CD4-positive, alpha-beta T cell treated with Interleukin-21 for 1 hour (primary cell): ENCODE measurements at regions not wholly inside any gene's neighbourhood (a gene's known extent, or its start where the extent isn't known, plus 50 kb on each side); places are given as distances from the start of the nearest gene placed in this dataset.
"Not testable (repeated sequence)": the region's sequence is repeated elsewhere in the genome, so short reads cannot be mapped to it uniquely, and the experiment has no call there.

Experiments used
- DNase-seq: peaks from one replicate; pipeline ENCODE4 v3.0.0-alpha.2; 2020

- not testable (repeated sequence) for DNase-seq
These were observed 117.0 kb downstream of the TTC6 start for GRCh38 chr14:37712476-37712860.

GRCh38 chr14:37712976-37713431, 117.6 kb downstream of the TTC6 start:
- DNase-seq, result no peak

GRCh38 chr14:37720131-37720530, 124.7 kb downstream of the TTC6 start:
- no peak for DNase-seq

GRCh38 chr14:37721976-37722659, 126.7 kb downstream of the TTC6 start:
- no peak for DNase-seq

GRCh38 chr14:37723515-37723914, 128.1 kb downstream of the TTC6 start:
- no peak for DNase-seq

- DNase-seq, result no peak
These were observed 131.3 kb downstream of the TTC6 start for GRCh38 chr14:37726708-37727107.

GRCh38 chr14:37729218-37729617, 133.8 kb downstream of the TTC6 start:
- DNase-seq, result no peak

GRCh38 chr14:37731094-37731493, 135.7 kb downstream of the TTC6 start:
- DNase-seq, result no peak

GRCh38 chr14:37745657-37746056, 150.2 kb downstream of the TTC6 start:
- DNase-seq, result no peak

- no peak for DNase-seq
These were observed 150.9 kb downstream of the TTC6 start for GRCh38 chr14:37746140-37746832.

- no peak for DNase-seq
These were observed 158.0 kb downstream of the TTC6 start for GRCh38 chr14:37753459-37753858.

- DNase-seq, result not testable (repeated sequence)
These were observed 164.8 kb downstream of the TTC6 start for GRCh38 chr14:37760275-37760674.

- no peak for DNase-seq
These were observed 167.8 kb downstream of the TTC6 start for GRCh38 chr14:37763266-37763665.

GRCh38 chr14:37772283-37772682, 176.9 kb downstream of the TTC6 start:
- DNase-seq, result not testable (repeated sequence)

- no peak for DNase-seq
These were observed 181.5 kb downstream of the TTC6 start for GRCh38 chr14:37776791-37777499.

- no peak for DNase-seq
These were observed 182.9 kb downstream of the TTC6 start for GRCh38 chr14:37778135-37778943.

GRCh38 chr14:37779480-37779879, 184.1 kb downstream of the TTC6 start:
- no peak for DNase-seq

GRCh38 chr14:37780731-37781130, 185.3 kb downstream of the TTC6 start:
- not testable (repeated sequence) for DNase-seq

GRCh38 chr14:37784203-37784826, 188.9 kb downstream of the TTC6 start:
- DNase-seq, result not testable (repeated sequence)

- DNase-seq, result not testable (repeated sequence)
These were observed 189.4 kb downstream of the TTC6 start for GRCh38 chr14:37784827-37785223.

GRCh38 chr14:37785298-37785697, 189.9 kb downstream of the TTC6 start:
- not testable (repeated sequence) for DNase-seq

- not testable (repeated sequence) for DNase-seq
These were observed 190.7 kb downstream of the TTC6 start for GRCh38 chr14:37786114-37786625.
